Skin epidermis (tissue), 12 donors: ENCODE measurements at regions not wholly inside any gene's neighbourhood (a gene's known extent, or its start where the extent isn't known, plus 50 kb on each side); places are given as distances from the start of the nearest gene placed in this dataset.

Experiments used
- H3K27ac ChIP-seq, 21 experiments: fragments of 200-600 bp; sonication (generic) in 11 of 21; one replicate each; pipeline ENCODE4 v1.5.0; 2020; ENCODE audit warnings: mild to moderate bottlenecking in 3 of 21, inconsistent platforms in 2 of 21, moderate library complexity in 2 of 21
- H3K4me3 ChIP-seq, 7 experiments: fragments of 200-600 bp; sonication (generic) in 2 of 7; one replicate each; pipeline ENCODE4 v1.5.0; 2020; ENCODE audit warnings: inconsistent platforms in 2 of 7, mild to moderate bottlenecking in 2 of 7, moderate library complexity in 1 of 7

- Histone ChIP-seq H3K4me3 (no peak overlapping the region), H3K27ac (no peak overlapping the region)
Observed at GRCh38 chr18:56119681-56120080, 518.7 kb downstream of the TXNL1 start.

GRCh38 chr18:56118422-56118821 lies 520.0 kb downstream of the TXNL1 start:
- Histone ChIP-seq H3K27ac (no peak overlapping the region), H3K4me3 (no peak overlapping the region)

- H3K27ac ChIP-seq = no peak overlapping the region
Observed at GRCh38 chr18:56115071-56116015, 523.0 kb downstream of the TXNL1 start.

GRCh38 chr18:56112984-56113383 lies 525.0 kb upstream of the TCF4 start:
- no peak overlapping the region for H3K27ac ChIP-seq
- no peak overlapping the region for H3K4me3 ChIP-seq

More at GRCh38 chr18:56115071-56116015, 523.0 kb downstream of the TXNL1 start:
- no peak overlapping the region for H3K4me3 ChIP-seq

- Histone ChIP-seq H3K27ac (peak overlapping the region in 1 of 21 experiments; percentile 1), H3K4me3 (no peak overlapping the region)
Observed at GRCh38 chr18:56112013-56112749, 524.2 kb upstream of the TCF4 start.

GRCh38 chr18:56109757-56110156 lies 521.8 kb upstream of the TCF4 start:
- Histone ChIP-seq H3K4me3 (no peak overlapping the region), H3K27ac (no peak overlapping the region)

- Histone ChIP-seq H3K27ac (peak overlapping the region in 1 of 21 experiments; percentile 10), H3K4me3 (no peak overlapping the region)
Observed at GRCh38 chr18:56108478-56109367, 520.7 kb upstream of the TCF4 start.

- Histone ChIP-seq H3K4me3 (no peak overlapping the region), H3K27ac (no peak overlapping the region)
Observed at GRCh38 chr18:56107821-56108477, 520.0 kb upstream of the TCF4 start.

GRCh38 chr18:56100090-56100722 lies 512.2 kb upstream of the TCF4 start:
- no peak overlapping the region for H3K27ac ChIP-seq

GRCh38 chr18:56097621-56098020 lies 509.6 kb upstream of the TCF4 start:
- no peak overlapping the region for H3K4me3 ChIP-seq
- no peak overlapping the region for H3K27ac ChIP-seq

More at GRCh38 chr18:56100090-56100722, 512.2 kb upstream of the TCF4 start:
- no peak overlapping the region for H3K4me3 ChIP-seq

- no peak overlapping the region for H3K27ac ChIP-seq
- no peak overlapping the region for H3K4me3 ChIP-seq
Observed at GRCh38 chr18:56096861-56097260, 508.9 kb upstream of the TCF4 start.

- no peak overlapping the region for H3K27ac ChIP-seq
- no peak overlapping the region for H3K4me3 ChIP-seq
Observed at GRCh38 chr18:56089612-56090258, 501.7 kb upstream of the TCF4 start.

GRCh38 chr18:56086786-56087185 lies 498.8 kb upstream of the TCF4 start:
- peak overlapping the region in 2 of 21 experiments; percentile 17 to 31 for H3K27ac ChIP-seq
- no peak overlapping the region for H3K4me3 ChIP-seq

- peak overlapping the region in 1 of 21 experiments; percentile 31 for H3K27ac ChIP-seq
- no peak overlapping the region for H3K4me3 ChIP-seq
Observed at GRCh38 chr18:56086176-56086575, 498.2 kb upstream of the TCF4 start.

GRCh38 chr18:56085551-56085950 lies 497.6 kb upstream of the TCF4 start:
- H3K27ac ChIP-seq = peak overlapping the region in 1 of 21 experiments; percentile 33

GRCh38 chr18:56083523-56084287 lies 495.7 kb upstream of the TCF4 start:
- H3K4me3 ChIP-seq = no peak overlapping the region
- H3K27ac ChIP-seq = peak overlapping the region in 6 of 21 experiments; percentile 5 to 71 (median 40)

More at GRCh38 chr18:56085551-56085950, 497.6 kb upstream of the TCF4 start:
- H3K4me3 ChIP-seq = no peak overlapping the region

GRCh38 chr18:56083097-56083521 lies 495.1 kb upstream of the TCF4 start:
- Histone ChIP-seq H3K4me3 (no peak overlapping the region), H3K27ac (peak overlapping the region in 4 of 21 experiments; percentile 6 to 71 (median 55))
